GM13976 (cell line): ENCODE measurements at regions not wholly inside any gene's neighbourhood (a gene's known extent, or its start where the extent isn't known, plus 50 kb on each side); places are given as distances from the start of the nearest gene placed in this dataset.

ENCODE experiments used
- DNase-seq: peaks from one replicate; pipeline ENCODE4 v3.0.0; 2012; ENCODE audit warnings: low spot score
- CTCF ChIP-seq: IDR thresholded peaks from 2 replicates; pipeline ENCODE4 v1.5.1; 2012; ENCODE audit warnings: borderline replicate concordance, mild to moderate bottlenecking; ENCODE audit not compliant: insufficient read depth; ENCODE audit errors: extremely low read depth, missing control alignments, control extremely low read depth
- in situ Hi-C: fragments of 300-500 bp; cut with MboI; formaldehyde crosslinking; loops from one replicate; pipeline ENCODE4 v1.12.0; 2022; ENCODE audit warnings: low sequenced_read_pairs, mixed read lengths, inconsistent platforms; ENCODE audit not compliant: unreplicated experiment

DNA sequence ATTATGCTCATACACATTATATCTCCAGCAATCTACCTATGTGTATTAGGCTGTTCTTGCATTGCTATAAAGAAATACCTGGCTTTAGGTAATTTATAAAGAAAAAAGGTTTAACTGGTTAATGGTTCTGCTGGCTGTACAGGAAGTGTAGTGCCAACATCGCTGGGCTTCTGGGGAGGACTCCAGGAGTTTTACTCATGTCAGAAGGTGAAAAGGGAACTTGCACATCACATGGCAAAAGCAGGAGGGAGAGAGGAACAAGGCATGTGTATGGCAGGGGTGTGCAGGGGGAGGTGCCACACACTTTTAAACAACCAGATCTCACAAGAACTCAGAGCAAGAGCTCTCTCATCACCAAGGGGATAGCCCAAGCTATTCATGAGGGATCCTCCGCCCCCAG, 715.4 kb upstream of the ZEB2 start:
- DNase-seq: no peak
- in situ Hi-C loops: no loop called here
- no peak for TF ChIP-seq CTCF

DNA sequence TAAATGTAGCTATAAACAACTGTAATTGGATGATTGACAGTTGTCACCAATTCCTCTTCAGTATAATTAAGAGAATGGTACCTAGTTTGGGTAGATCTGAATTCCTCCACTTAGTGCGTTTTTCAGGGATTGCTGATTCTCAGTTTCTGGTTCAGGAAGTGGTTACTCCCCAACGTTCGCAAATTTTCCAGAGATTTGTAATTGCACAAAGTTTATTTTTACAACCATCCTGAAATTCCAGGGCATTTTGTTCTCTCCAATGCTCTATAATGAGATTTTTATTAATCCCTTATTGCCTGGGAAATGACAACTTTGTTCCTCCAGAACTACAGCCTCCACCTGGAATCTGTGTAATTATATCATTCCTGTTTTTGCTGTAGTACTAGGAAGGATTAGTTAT, 710.6 kb upstream of the ZEB2 start:
- DNase-seq: no peak
- no peak for TF ChIP-seq CTCF
- in situ Hi-C loops: no loop called here

DNA sequence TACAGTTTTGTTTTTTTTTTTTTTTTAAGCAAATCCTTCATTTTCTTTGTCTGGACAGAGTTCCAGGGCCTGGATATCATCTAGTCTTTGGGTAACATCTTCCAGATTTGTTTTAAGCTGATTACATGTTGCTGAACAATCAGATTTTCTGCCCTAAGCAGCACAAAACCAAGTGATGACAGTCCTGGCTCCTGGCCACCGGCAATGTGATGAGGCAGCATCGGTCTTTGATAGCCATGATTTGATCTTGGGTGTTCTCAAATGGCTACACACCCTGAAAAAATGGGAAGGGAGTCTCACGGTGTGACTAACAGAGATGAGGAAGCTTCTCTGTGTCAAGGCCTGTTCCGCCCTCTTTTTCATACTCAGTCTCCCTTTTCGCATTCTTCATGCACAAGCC, 708.6 kb upstream of the ZEB2 start:
- TF ChIP-seq CTCF: no peak
- in situ Hi-C loops: no loop called here
- no peak for DNase-seq

DNA sequence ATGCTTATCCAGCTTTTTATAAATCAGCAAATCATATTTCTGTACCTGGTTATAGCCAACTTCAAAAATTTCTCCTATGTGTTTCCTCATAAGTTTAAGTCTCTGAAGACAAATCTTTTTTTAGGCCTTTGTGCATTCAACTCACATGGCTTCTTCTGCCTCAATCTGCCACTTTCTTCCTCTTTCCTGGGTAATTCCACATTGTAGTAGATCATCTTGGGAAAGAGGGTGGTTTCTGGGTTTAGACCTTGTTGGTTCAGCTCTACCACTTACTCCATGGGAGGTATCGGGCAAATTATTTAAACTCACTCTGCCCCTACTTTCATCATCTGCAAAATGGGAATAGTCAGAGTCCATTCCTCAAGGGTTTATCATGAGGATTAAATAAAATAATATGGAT, 707.0 kb upstream of the ZEB2 start:
- TF ChIP-seq CTCF: no peak
- no peak for DNase-seq
- in situ Hi-C loops: no loop called here

- TF ChIP-seq CTCF: no peak
- in situ Hi-C loops: no loop called here
- DNase-seq: no peak
Measured at GRCh38 chr2:145221516-145221915, 701.6 kb upstream of the ZEB2 start.

DNA sequence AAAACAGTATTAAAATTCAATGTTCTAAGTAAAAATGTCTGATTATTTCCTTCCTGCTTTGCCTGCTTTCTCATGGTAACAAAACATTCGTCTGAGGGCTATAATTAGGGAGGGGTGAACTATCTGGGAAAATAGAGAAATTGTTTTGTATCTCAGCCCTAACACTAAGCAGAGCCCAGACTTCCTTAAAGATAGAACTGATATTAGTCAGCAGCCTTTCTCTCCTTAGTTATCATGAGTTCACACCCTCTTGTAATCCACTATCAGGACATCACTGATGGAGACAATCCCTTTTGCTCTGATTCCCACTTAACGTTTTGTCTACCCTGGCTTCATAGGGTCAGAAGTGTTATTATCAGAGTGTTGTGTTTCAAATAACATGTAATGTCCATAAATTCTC, 701.1 kb upstream of the ZEB2 start:
- in situ Hi-C loops: no loop called here
- no peak for DNase-seq

More for the DNA sequence above, 701.1 kb upstream of the ZEB2 start:
- TF ChIP-seq CTCF: no peak
